ENCODE measurements at regions not wholly inside any gene's neighbourhood (a gene's known extent, or its start where the extent isn't known, plus 50 kb on each side); places are given as distances from the start of the nearest gene placed in this dataset.

GRCh38 chr3:16663854-16664712, 58.9 kb upstream of the DAZL start:
- TF ChIP-seq CTCF (IDR thresholded peaks at IDR 0.05) (no peak), ZFX (IDR thresholded peaks at IDR 0.05; ENCODE audit: borderline replicate concordance) (no peak)
